H1 (cell line): ENCODE measurements at regions not wholly inside any gene's neighbourhood (a gene's known extent, or its start where the extent isn't known, plus 50 kb on each side); places are given as distances from the start of the nearest gene placed in this dataset.

Experiments
- RBBP5 ChIP-seq: IDR thresholded peaks from 2 replicates; pipeline ENCODE4 v1.7.1; 2012; ENCODE audit warnings: low read depth, mild to moderate bottlenecking, inconsistent platforms, low read length, moderate library complexity, borderline replicate concordance
- SP4 ChIP-seq: IDR thresholded peaks from 2 replicates; pipeline ENCODE4 v1.6.1; 2012; ENCODE audit warnings: low read length, inconsistent platforms

GRCh38 chr5:162512935-162513565, 445.5 kb downstream of the GABRG2 start (continued):
- no peak for TF ChIP-seq RBBP5
- TF ChIP-seq SP4: no peak
